ENCODE measurements at regions not wholly inside any gene's neighbourhood (a gene's known extent, or its start where the extent isn't known, plus 50 kb on each side); places are given as distances from the start of the nearest gene placed in this dataset.

DNA sequence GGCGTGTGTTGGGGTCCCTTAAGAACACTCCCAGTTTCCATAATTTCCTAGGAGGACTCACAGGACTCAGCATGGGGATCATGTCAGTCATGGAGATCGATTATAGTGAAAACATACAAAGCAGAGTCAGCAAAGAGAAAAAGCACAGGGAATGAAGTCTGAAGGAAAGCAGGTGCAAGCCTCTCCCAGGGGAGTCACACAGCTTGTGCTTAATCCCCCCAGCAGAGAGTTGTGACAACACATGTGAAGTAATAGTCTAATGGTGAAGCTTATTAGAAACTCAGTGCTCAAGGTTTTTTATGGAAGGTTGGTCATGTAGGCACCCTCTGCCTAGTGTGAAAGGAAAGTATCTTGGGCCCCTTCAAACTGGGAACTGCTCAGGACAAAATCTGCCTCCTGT, 149.0 kb upstream of the SEL1L start:
- in situ Hi-C loops (cut with HindIII; ENCODE audit: low pct_unique_long_range_greater_than_20kb, low sequenced_read_pairs), result no loop called here
- DNase-seq (ENCODE audit: low read depth, low spot score), result no peak
- Histone ChIP-seq H3K36me3 (ENCODE audit: control insufficient read depth, insufficient read depth, low read length) (no peaks in the 10 kb centered on the region), H3K4me1 (ENCODE audit: control insufficient read depth, insufficient read depth, low read length) (no peaks in the 10 kb centered on the region), H3K9me3 (ENCODE audit: control insufficient read depth, insufficient read depth, low read depth, low read length) (no peaks in the 10 kb centered on the region), H3K27me3 (ENCODE audit: control insufficient read depth, insufficient read depth, low read length) (no peaks in the 10 kb centered on the region), H3K27ac (ENCODE audit: low read length) (no peak overlapping the region), H3K4me3 (ENCODE audit: low read depth in 2 of 2, low read length in 2 of 2) (no peak overlapping the region)
- TF ChIP-seq SIN3A (IDR thresholded peaks at IDR 0.05; ENCODE audit: borderline replicate concordance, insufficient read depth, low read depth, low read length) (no peak), TCF7L2 (IDR thresholded peaks at IDR 0.05; ENCODE audit: low read depth, low read length) (no peak), REST (IDR thresholded peaks at IDR 0.05; ENCODE audit: insufficient read depth in 1 of 2, low read depth in 2 of 2, low read length in 1 of 2) (no peak), POLR2AphosphoS5 (IDR thresholded peaks at IDR 0.05; ENCODE audit: low read depth, low read length) (no peak)
- TF ChIP-seq, protein P1, sequence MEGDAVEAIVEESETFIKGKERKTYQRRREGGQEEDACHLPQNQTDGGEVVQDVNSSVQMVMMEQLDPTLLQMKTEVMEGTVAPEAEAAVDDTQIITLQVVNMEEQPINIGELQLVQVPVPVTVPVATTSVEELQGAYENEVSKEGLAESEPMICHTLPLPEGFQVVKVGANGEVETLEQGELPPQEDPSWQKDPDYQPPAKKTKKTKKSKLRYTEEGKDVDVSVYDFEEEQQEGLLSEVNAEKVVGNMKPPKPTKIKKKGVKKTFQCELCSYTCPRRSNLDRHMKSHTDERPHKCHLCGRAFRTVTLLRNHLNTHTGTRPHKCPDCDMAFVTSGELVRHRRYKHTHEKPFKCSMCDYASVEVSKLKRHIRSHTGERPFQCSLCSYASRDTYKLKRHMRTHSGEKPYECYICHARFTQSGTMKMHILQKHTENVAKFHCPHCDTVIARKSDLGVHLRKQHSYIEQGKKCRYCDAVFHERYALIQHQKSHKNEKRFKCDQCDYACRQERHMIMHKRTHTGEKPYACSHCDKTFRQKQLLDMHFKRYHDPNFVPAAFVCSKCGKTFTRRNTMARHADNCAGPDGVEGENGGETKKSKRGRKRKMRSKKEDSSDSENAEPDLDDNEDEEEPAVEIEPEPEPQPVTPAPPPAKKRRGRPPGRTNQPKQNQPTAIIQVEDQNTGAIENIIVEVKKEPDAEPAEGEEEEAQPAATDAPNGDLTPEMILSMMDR (IDR thresholded peaks at IDR 0.05), result no peak
- CTCF ChIA-PET, result no interaction called here
- ATAC-seq, result no peak
- BruUV-seq (replicated peaks), result no TSS peak
- intact Hi-C loops (cut with micrococcal nuclease; ENCODE audit: unreplicated experiment), result no loop called here
- POLR2A ChIA-PET, result no interaction called here

DNA sequence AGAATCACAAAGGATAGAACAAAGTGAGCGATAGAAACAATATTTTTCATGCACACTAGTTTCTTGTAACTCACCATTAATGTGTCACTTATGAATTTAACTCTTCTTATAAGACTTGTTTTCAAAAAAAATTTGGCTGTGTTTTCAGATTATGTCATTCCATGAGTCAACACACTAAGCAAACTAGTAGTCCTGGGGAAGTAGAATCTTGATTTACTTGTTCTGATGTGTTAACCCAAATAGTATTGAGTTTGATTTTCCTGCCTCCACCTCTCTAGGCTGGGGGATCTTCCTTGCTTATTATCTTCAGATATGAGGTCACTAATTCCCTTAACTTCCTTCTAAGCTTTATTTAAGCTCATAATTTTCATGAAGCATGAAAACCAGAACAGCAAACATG, 151.0 kb upstream of the SEL1L start:
- H3K9me3 ChIP-seq (ENCODE audit: control insufficient read depth, insufficient read depth, low read depth, low read length), result no peaks in the 10 kb centered on the region
- DNase-seq (ENCODE audit: low read depth, low spot score), result no peak
- POLR2A ChIA-PET, result no interaction called here
- in situ Hi-C loops (cut with HindIII; ENCODE audit: low pct_unique_long_range_greater_than_20kb, low sequenced_read_pairs), result no loop called here
- no peak for ATAC-seq
- no peaks in the 10 kb centered on the region for H3K36me3 ChIP-seq (ENCODE audit: control insufficient read depth, insufficient read depth, low read length)
- H3K4me3 ChIP-seq (ENCODE audit: low read depth in 2 of 2, low read length in 2 of 2), result no peak overlapping the region
- no peak overlapping the region for H3K27ac ChIP-seq (ENCODE audit: low read length)
- no TSS peak for BruUV-seq (replicated peaks)
- no peaks in the 10 kb centered on the region for H3K4me1 ChIP-seq (ENCODE audit: control insufficient read depth, insufficient read depth, low read length)
- CTCF ChIA-PET, result no interaction called here
- H3K27me3 ChIP-seq (ENCODE audit: control insufficient read depth, insufficient read depth, low read length), result no peaks in the 10 kb centered on the region
- TF ChIP-seq TCF7L2 (IDR thresholded peaks at IDR 0.05; ENCODE audit: low read depth, low read length) (no peak), SIN3A (IDR thresholded peaks at IDR 0.05; ENCODE audit: borderline replicate concordance, insufficient read depth, low read depth, low read length) (no peak), REST (IDR thresholded peaks at IDR 0.05; ENCODE audit: insufficient read depth in 1 of 2, low read depth in 2 of 2, low read length in 1 of 2) (no peak)
- TF ChIP-seq, protein P1 (IDR thresholded peaks at IDR 0.05), result no peak
- intact Hi-C loops (cut with micrococcal nuclease; ENCODE audit: unreplicated experiment), result no loop called here
